ENCODE measurements at regions not wholly inside any gene's neighbourhood (a gene's known extent, or its start where the extent isn't known, plus 50 kb on each side); places are given as distances from the start of the nearest gene placed in this dataset.

GRCh38 chr20:52677216-52677615 lies 294.9 kb upstream of the TSHZ2 start:
- TF ChIP-seq CTCF (IDR thresholded peaks at IDR 0.05) (no peak), EP300 (IDR thresholded peaks at IDR 0.05) (no peak), POLR2A (IDR thresholded peaks at IDR 0.05) (no peak), POLR2AphosphoS5 (IDR thresholded peaks at IDR 0.05) (no peak)
